ENCODE measurements at regions not wholly inside any gene's neighbourhood (a gene's known extent, or its start where the extent isn't known, plus 50 kb on each side); places are given as distances from the start of the nearest gene placed in this dataset.
"Not testable (repeated sequence)": the region's sequence is repeated elsewhere in the genome, so short reads cannot be mapped to it uniquely, and the experiment has no call there.

DNA sequence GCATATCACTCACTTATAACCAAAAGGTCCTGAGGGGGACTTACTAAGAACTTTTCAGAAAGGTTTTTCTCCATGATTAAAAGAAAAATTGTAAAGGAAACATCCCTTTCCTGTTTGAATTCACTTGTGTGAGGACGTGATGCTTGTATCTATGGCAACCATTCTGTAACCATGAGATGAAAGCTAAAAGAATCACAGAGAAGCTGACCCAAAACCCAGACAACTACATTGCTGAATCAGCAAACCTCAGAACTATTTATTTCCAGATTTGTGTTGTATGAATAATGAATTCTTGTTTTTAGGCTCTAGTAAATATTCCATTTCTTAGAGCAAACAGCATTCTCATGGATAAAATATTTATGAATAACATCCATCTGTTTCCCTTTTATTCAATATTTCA, 91.2 kb downstream of the RCHY1 start:
- WGBS (ENCODE audit: insufficient coverage, insufficient read length): no CpG with 5 or more reads among the region's 1 CpG

DNA sequence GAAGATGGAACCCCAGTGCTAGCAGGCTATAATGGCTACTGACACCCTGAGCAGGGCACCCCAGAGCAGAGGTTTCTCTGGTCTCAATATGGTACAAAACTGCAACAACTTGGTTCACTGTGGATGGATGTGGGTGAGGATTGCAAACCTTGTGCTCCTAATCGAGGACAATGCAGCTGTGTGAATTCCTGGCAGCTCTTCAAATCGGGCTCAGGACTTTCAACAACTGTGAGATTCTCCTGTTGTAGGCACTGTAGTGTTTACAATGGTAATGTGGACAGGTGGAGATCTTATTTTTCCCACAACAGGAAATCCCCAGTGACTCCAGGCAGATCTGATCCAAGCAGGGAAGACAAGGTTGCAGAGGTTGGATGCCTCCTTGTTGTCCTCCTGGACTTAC, 101.5 kb downstream of the RCHY1 start:
- WGBS (ENCODE audit: insufficient coverage, insufficient read length): no CpG with 5 or more reads among the region's 2 CpGs
- Histone ChIP-seq H3K4me1 (ENCODE audit: control insufficient read depth, insufficient read depth, low read length) (no peaks in the 10 kb centered on the region), H3K4me3 (ENCODE audit: low read length) (no peak overlapping the region), H3K27ac (ENCODE audit: low read length) (no peak overlapping the region), H3K36me3 (ENCODE audit: control insufficient read depth, insufficient read depth, low read length) (no peaks in the 10 kb centered on the region), H3K9me3 (ENCODE audit: control insufficient read depth, insufficient read depth, low read length) (no peaks in the 10 kb centered on the region), H3K27me3 (ENCODE audit: control insufficient read depth, insufficient read depth, low read length) (no peaks in the 10 kb centered on the region)
- no peak for DNase-seq (ENCODE audit: low read depth, low spot score)

More for the DNA sequence above, 91.2 kb downstream of the RCHY1 start:
- H3K4me3 ChIP-seq (ENCODE audit: low read length): no peak overlapping the region
- no peak for DNase-seq (ENCODE audit: low read depth, low spot score)
- no peaks in the 10 kb centered on the region for H3K36me3 ChIP-seq (ENCODE audit: control insufficient read depth, insufficient read depth, low read length)
- no peak overlapping the region for H3K27ac ChIP-seq (ENCODE audit: low read length)
- no peaks in the 10 kb centered on the region; the same call in 1 of the 2 replicates for H3K27me3 ChIP-seq (ENCODE audit: control insufficient read depth, insufficient read depth, low read length)
- no peaks in the 10 kb centered on the region for H3K4me1 ChIP-seq (ENCODE audit: control insufficient read depth, insufficient read depth, low read length)
- H3K9me3 ChIP-seq (ENCODE audit: control insufficient read depth, insufficient read depth, low read length): no peaks in the 10 kb centered on the region

DNA sequence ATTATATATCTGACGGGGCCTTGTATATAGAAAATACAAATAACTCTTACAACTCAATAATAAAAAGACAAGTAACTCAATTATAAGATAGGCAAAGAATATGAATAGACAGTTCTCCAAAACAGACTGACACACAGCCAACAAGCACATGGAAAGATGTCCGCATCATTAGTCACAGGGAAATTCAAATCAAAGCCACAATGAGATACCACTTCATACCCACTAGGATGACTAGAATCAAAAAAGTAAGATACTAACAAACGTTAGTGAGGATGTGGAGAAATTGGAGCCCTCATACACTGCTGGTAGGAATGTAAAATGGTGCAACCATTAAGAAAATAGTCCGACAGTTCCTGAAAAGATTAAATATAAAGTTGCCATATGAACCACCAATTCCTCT, 115.7 kb downstream of the RCHY1 start:
- Histone ChIP-seq H3K27me3 (ENCODE audit: control insufficient read depth, insufficient read depth, low read length) (no peaks in the 10 kb centered on the region), H3K9me3 (ENCODE audit: control insufficient read depth, insufficient read depth, low read length) (no peaks in the 10 kb centered on the region), H3K4me3 (ENCODE audit: low read length) (no peak overlapping the region), H3K36me3 (ENCODE audit: control insufficient read depth, insufficient read depth, low read length) (no peaks in the 10 kb centered on the region), H3K4me1 (ENCODE audit: control insufficient read depth, insufficient read depth, low read length) (0 out of 2 replicates have a peak, but pooled peaks cover 1% of the 10 kb centered on the region), H3K27ac (ENCODE audit: low read length) (no peak overlapping the region)
- DNase-seq (ENCODE audit: low read depth, low spot score): no peak
- no CpG with 5 or more reads among the region's 4 CpGs for WGBS (ENCODE audit: insufficient coverage, insufficient read length)

DNA sequence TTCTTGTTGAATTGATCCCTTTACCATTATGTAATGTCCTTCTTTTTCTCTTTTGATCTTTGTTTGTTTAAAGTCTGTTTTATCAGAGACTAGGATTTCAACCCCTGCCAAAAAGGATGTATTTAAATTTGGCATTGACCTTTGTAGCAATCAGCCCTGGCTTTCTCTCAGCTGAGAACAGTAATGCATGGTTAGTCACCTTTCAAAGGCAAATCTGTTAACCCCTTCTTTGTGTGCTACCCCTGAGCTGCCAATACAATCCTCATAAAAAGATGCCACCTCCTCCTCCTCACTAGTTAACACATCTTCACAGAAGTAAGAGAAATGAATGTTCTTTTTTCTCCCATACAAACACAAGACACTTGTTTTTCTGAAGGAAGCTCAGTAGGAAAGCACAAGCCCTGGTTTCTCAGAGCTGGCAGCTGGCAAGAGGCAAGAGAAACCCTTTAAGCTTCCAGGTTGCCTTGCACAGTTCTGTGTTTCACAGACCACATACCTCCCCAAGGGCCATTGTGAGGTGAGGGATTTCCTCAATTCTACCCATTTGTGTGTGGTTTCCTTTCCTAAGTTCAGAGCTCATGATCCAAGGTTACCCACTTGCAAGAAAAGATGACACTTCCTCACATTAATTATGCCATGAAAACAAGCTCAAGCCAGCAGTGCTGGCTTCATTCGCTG, 122.6 kb downstream of the RCHY1 start:
- WGBS (ENCODE audit: insufficient coverage, insufficient read length): no CpG with 5 or more reads among the region's 1 CpG
- Histone ChIP-seq H3K9me3 (ENCODE audit: control insufficient read depth, insufficient read depth, low read length) (no peaks in the 10 kb centered on the region), H3K4me1 (ENCODE audit: control insufficient read depth, insufficient read depth, low read length) (peaks cover 3% of the 10 kb centered on the region; the same call in 1 of the 2 replicates), H3K4me3 (ENCODE audit: low read length) (no peak overlapping the region), H3K36me3 (ENCODE audit: control insufficient read depth, insufficient read depth, low read length) (no peaks in the 10 kb centered on the region), H3K27ac (ENCODE audit: low read length) (no peak overlapping the region), H3K27me3 (ENCODE audit: control insufficient read depth, insufficient read depth, low read length) (no peaks in the 10 kb centered on the region)
- DNase-seq (ENCODE audit: low read depth, low spot score): no peak

DNA sequence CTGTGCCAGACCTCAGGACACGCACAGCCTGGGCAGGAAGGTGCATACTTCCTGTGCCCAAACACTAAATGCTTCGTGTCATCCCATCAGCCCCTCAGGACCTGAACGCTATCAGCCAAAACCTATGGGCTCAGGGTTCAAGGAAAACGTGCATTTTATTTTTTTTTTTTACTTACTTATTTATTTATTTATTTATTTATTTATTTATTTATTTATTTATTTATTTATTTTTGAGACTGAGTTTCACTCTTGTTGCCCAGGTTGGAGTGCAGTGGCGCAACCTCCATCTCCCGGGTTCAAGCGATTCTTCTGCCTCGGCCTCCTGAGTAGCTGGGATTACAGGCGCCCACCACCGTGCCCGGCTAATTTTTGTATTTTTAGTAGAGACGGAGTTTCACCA, 127.8 kb downstream of the RCHY1 start:
- not testable (repeated sequence) for H3K27ac ChIP-seq (ENCODE audit: low read length); H3K36me3 ChIP-seq (ENCODE audit: control insufficient read depth, insufficient read depth, low read length); H3K4me1 ChIP-seq (ENCODE audit: control insufficient read depth, insufficient read depth, low read length); H3K4me3 ChIP-seq (ENCODE audit: low read length); DNase-seq (ENCODE audit: low read depth, low spot score); H3K27me3 ChIP-seq (ENCODE audit: control insufficient read depth, insufficient read depth, low read length); H3K9me3 ChIP-seq (ENCODE audit: control insufficient read depth, insufficient read depth, low read length)
- no CpG with 5 or more reads among the region's 12 CpGs for WGBS (ENCODE audit: insufficient coverage, insufficient read length)

DNA sequence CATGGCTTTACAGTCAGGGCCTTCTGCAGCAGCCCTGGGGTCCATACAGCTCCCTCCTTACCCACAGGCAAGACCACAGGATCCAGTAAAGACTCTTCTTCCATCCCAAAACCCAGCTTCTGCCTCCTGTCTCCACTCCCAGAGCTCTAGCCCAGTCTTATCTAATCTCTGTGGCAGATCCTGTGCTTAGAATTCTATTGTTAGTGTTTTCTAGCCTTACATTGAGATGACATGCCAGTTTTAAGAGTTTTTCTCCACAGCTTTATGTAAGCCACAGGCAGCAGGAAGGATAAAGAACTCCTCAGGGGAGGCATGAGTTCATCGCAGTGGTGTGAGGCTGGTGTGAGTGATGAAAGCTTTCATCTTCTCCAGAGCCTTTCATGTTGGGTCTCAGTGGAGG, 129.1 kb downstream of the RCHY1 start:
- Histone ChIP-seq H3K27ac (ENCODE audit: low read length) (no peak overlapping the region), H3K9me3 (ENCODE audit: control insufficient read depth, insufficient read depth, low read length) (no peaks in the 10 kb centered on the region), H3K4me3 (ENCODE audit: low read length) (no peak overlapping the region), H3K4me1 (ENCODE audit: control insufficient read depth, insufficient read depth, low read length) (no peaks in the 10 kb centered on the region), H3K27me3 (ENCODE audit: control insufficient read depth, insufficient read depth, low read length) (no peaks in the 10 kb centered on the region), H3K36me3 (ENCODE audit: control insufficient read depth, insufficient read depth, low read length) (no peaks in the 10 kb centered on the region)
- DNase-seq (ENCODE audit: low read depth, low spot score): no peak
- WGBS (ENCODE audit: insufficient coverage, insufficient read length): no CpG with 5 or more reads among the region's 1 CpG

DNA sequence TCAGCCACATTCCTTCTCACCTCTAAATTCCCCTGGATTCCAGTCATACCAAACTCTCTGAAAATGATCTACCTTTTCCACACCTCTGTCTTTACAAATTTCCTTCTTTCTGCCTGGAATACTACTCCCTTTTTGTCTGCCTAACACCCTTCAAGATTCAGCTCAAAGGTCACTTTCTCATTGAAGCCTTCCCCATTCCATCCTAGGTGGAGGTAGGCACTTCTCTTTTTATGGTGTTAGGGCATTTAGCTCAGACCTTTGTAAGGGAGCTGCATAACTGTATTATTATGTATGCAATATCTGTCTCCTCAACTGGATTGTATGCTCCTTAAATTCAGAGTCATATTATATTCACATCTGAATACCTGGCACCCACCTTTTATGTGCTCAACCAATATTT, 137.7 kb downstream of the RCHY1 start:
- Histone ChIP-seq H3K4me1 (ENCODE audit: control insufficient read depth, insufficient read depth, low read length) (no peaks in the 10 kb centered on the region), H3K27ac (ENCODE audit: low read length) (no peak overlapping the region), H3K36me3 (ENCODE audit: control insufficient read depth, insufficient read depth, low read length) (no peaks in the 10 kb centered on the region), H3K4me3 (ENCODE audit: low read length) (no peak overlapping the region), H3K27me3 (ENCODE audit: control insufficient read depth, insufficient read depth, low read length) (no peaks in the 10 kb centered on the region), H3K9me3 (ENCODE audit: control insufficient read depth, insufficient read depth, low read length) (peaks cover 2% of the 10 kb centered on the region)
- no peak for DNase-seq (ENCODE audit: low read depth, low spot score)

DNA sequence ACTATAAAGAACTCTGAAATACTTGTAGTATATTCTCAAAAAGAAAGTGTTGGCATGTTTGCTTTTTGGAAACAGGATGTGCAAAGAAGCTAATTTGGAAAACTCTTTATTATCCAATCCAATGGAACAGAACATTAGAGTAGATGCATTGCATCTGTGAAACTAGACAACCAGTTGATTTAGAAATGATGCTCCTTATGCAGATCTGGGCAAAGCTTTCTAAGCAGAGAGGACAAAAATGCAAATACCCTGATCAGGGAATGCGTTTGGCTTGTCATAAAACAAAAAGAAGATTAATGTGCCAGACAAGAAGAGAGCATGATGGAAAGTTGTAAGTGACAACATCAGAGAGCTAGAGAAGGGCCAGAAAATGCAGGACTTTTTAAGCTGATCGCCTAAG, 142.3 kb downstream of the RCHY1 start:
- WGBS (ENCODE audit: insufficient coverage, insufficient read length): no CpG with 5 or more reads among the region's 2 CpGs
- no peak overlapping the region for H3K4me3 ChIP-seq (ENCODE audit: low read length)
- no peaks in the 10 kb centered on the region for H3K9me3 ChIP-seq (ENCODE audit: control insufficient read depth, insufficient read depth, low read length)
- no peak for DNase-seq (ENCODE audit: low read depth, low spot score)
- no peaks in the 10 kb centered on the region for H3K4me1 ChIP-seq (ENCODE audit: control insufficient read depth, insufficient read depth, low read length)
- no peak overlapping the region for H3K27ac ChIP-seq (ENCODE audit: low read length)
- no peaks in the 10 kb centered on the region for H3K27me3 ChIP-seq (ENCODE audit: control insufficient read depth, insufficient read depth, low read length)
- H3K36me3 ChIP-seq (ENCODE audit: control insufficient read depth, insufficient read depth, low read length): no peaks in the 10 kb centered on the region

DNA sequence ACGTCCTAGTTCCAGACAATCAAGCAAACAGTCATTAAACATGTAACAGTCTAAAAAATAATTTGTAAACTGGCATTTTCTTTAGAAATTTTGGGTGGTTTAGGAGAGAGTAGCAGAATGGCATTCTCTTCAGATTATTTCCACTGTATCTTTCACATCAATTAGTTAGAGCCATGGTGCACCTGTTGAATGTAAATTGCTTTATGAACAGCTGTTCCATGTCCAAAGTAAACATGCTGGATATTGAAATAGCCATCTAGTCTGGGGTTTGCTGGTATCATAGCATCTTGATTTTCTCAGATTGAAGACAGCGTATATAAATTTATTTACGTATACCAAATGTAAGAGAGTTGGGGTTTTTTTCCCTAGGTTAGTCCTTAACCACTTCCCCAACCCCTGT, 143.6 kb downstream of the RCHY1 start:
- Histone ChIP-seq H3K4me3 (ENCODE audit: low read length) (no peak overlapping the region), H3K27me3 (ENCODE audit: control insufficient read depth, insufficient read depth, low read length) (no peaks in the 10 kb centered on the region), H3K27ac (ENCODE audit: low read length) (no peak overlapping the region), H3K9me3 (ENCODE audit: control insufficient read depth, insufficient read depth, low read length) (no peaks in the 10 kb centered on the region), H3K36me3 (ENCODE audit: control insufficient read depth, insufficient read depth, low read length) (no peaks in the 10 kb centered on the region), H3K4me1 (ENCODE audit: control insufficient read depth, insufficient read depth, low read length) (no peaks in the 10 kb centered on the region)
- no peak for DNase-seq (ENCODE audit: low read depth, low spot score)
- WGBS (ENCODE audit: insufficient coverage, insufficient read length): no CpG with 5 or more reads among the region's 3 CpGs

DNA sequence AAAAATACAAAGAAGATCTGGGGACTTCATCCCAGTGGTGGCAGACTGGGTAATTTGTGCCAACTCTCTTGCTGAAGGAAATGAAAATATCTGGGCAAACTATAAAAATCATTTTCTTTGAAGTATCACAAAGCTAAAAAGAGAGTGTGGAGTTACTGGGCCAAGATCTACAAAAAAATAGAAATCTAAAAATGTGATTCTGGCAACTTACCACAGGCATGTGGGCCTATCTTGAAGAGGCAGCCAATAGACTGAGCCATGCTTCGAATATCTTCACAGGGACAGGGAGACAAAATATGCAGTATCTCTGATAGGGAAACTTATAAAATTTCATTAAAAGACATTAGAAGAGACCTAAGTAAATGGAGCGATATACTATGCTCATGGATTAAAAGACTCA, 168.8 kb downstream of the RCHY1 start:
- Histone ChIP-seq H3K36me3 (ENCODE audit: control insufficient read depth, insufficient read depth, low read length) (no peaks in the 10 kb centered on the region), H3K27me3 (ENCODE audit: control insufficient read depth, insufficient read depth, low read length) (no peaks in the 10 kb centered on the region), H3K4me3 (ENCODE audit: low read length) (no peak overlapping the region), H3K9me3 (ENCODE audit: control insufficient read depth, insufficient read depth, low read length) (no peaks in the 10 kb centered on the region), H3K27ac (ENCODE audit: low read length) (no peak overlapping the region), H3K4me1 (ENCODE audit: control insufficient read depth, insufficient read depth, low read length) (no peaks in the 10 kb centered on the region)
- no CpG with 5 or more reads among the region's 2 CpGs for WGBS (ENCODE audit: insufficient coverage, insufficient read length)
- no peak for DNase-seq (ENCODE audit: low read depth, low spot score)

DNA sequence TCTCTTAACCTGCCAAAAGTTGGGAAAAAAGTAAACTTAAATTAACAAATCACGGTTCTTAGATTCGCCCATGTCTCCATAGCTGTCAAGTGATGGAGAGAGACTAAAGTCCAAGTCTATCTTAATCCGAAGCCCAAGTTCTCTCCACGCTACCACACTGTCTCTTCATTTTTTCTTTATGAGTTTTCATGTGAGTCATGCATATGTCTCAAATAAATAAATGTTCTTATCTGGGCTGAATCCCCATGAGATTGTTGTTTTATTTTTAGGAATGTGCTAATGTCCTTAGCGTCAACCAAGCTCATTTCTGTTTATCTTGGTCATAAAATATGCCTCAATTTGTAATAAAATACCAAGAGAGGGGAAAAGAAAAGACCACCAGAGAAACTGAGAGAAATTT, 169.3 kb downstream of the RCHY1 start:
- Histone ChIP-seq H3K27me3 (ENCODE audit: control insufficient read depth, insufficient read depth, low read length) (no peaks in the 10 kb centered on the region), H3K27ac (ENCODE audit: low read length) (no peak overlapping the region), H3K4me3 (ENCODE audit: low read length) (no peak overlapping the region), H3K36me3 (ENCODE audit: control insufficient read depth, insufficient read depth, low read length) (no peaks in the 10 kb centered on the region), H3K4me1 (ENCODE audit: control insufficient read depth, insufficient read depth, low read length) (no peaks in the 10 kb centered on the region), H3K9me3 (ENCODE audit: control insufficient read depth, insufficient read depth, low read length) (no peaks in the 10 kb centered on the region)
- no peak for DNase-seq (ENCODE audit: low read depth, low spot score)
- no CpG with 5 or more reads among the region's 5 CpGs for WGBS (ENCODE audit: insufficient coverage, insufficient read length)

Measured in iPS DF 6.9 (cell line).